ENCODE measurements at regions not wholly inside any gene's neighbourhood (a gene's known extent, or its start where the extent isn't known, plus 50 kb on each side); places are given as distances from the start of the nearest gene placed in this dataset.
A peak's percentile ranks its signal among the peaks of the same experiment; 100 is the strongest.

DNA sequence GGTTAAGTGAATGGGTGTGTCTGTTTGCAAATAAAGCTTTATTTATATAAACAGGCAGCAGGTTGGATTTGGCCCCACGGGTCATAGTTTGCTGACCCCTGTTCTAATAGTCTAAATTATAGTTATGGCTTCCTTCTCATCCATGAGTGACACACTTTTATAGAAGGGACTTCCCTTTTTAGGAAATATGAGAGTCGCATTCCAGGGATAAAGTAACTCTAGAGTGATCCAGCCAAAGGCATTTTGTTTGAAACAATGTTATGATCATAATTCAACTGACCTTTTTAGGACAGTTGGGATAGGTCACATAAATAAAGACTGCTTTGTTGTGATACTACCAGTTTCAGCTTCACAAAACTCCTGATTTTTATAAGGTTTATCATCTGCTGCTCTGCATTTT is 87.9 kb downstream of the ALX1 start:
- TF ChIP-seq, protein P1, sequence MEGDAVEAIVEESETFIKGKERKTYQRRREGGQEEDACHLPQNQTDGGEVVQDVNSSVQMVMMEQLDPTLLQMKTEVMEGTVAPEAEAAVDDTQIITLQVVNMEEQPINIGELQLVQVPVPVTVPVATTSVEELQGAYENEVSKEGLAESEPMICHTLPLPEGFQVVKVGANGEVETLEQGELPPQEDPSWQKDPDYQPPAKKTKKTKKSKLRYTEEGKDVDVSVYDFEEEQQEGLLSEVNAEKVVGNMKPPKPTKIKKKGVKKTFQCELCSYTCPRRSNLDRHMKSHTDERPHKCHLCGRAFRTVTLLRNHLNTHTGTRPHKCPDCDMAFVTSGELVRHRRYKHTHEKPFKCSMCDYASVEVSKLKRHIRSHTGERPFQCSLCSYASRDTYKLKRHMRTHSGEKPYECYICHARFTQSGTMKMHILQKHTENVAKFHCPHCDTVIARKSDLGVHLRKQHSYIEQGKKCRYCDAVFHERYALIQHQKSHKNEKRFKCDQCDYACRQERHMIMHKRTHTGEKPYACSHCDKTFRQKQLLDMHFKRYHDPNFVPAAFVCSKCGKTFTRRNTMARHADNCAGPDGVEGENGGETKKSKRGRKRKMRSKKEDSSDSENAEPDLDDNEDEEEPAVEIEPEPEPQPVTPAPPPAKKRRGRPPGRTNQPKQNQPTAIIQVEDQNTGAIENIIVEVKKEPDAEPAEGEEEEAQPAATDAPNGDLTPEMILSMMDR (IDR thresholded peaks at IDR 0.05; ENCODE audit: unreplicated experiment): no peak
- peaks cover 3% of the 10 kb centered on the region for H3K4me1 Mint-ChIP-seq (ENCODE audit: unreplicated experiment)
- no peaks in the 10 kb centered on the region for H3K27me3 Mint-ChIP-seq (ENCODE audit: unreplicated experiment)
- H3K9me3 Mint-ChIP-seq (ENCODE audit: unreplicated experiment): no peaks in the 10 kb centered on the region
- no peak overlapping the region for H3K4me3 Mint-ChIP-seq (ENCODE audit: unreplicated experiment)
- no peak for DNase-seq (ENCODE audit: low spot score)
- no peak overlapping the region for H3K27ac Mint-ChIP-seq (ENCODE audit: unreplicated experiment)
- no peaks in the 10 kb centered on the region for H3K36me3 Mint-ChIP-seq (ENCODE audit: low read depth, unreplicated experiment)

DNA sequence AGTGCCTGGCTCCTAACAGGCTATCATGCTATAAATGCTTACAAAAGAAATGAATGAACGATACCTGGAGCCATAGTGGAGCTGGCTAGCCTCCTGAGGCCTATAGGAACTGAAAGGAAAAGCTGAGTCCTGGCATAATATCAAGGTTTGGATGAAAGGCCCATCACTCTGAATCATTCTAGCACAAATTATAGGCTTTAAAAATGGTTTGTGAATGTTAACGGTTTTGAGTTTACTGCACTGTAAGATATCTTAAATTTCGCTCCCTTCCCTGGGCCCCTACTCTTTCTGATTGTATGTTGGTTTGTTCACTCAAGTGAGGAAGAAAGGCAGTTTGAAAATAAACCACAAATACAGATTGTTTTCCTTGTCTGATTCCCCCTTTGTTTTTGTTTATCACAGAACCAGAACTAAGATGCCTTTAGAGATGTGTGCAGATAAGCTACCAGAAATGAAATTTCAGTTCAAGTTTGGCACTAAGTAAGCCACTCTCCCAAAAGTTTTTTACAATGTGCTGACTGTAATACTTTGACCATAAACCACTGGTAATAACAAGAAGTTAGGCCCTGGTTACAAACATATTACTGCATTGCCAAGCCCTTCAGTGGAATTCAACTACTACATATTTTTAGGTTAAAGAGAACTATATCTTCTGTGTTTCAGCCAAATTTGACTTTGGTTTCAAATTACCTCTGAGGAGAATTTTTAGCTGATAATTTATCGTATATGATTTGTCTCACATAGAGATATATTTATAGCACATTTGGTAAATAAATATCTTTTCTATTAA is 89.5 kb downstream of the ALX1 start:
- no peaks in the 10 kb centered on the region for H3K9me3 Mint-ChIP-seq (ENCODE audit: unreplicated experiment)
- DNase-seq (ENCODE audit: low spot score): no peak
- H3K4me3 Mint-ChIP-seq (ENCODE audit: unreplicated experiment): no peak overlapping the region
- H3K27me3 Mint-ChIP-seq (ENCODE audit: unreplicated experiment): no peaks in the 10 kb centered on the region
- peak overlapping the region; percentile 3 for H3K27ac Mint-ChIP-seq (ENCODE audit: unreplicated experiment)
- TF ChIP-seq, protein P1 (IDR thresholded peaks at IDR 0.05; ENCODE audit: unreplicated experiment): no peak
- H3K36me3 Mint-ChIP-seq (ENCODE audit: low read depth, unreplicated experiment): no peaks in the 10 kb centered on the region
- peaks cover 3% of the 10 kb centered on the region for H3K4me1 Mint-ChIP-seq (ENCODE audit: unreplicated experiment)

DNA sequence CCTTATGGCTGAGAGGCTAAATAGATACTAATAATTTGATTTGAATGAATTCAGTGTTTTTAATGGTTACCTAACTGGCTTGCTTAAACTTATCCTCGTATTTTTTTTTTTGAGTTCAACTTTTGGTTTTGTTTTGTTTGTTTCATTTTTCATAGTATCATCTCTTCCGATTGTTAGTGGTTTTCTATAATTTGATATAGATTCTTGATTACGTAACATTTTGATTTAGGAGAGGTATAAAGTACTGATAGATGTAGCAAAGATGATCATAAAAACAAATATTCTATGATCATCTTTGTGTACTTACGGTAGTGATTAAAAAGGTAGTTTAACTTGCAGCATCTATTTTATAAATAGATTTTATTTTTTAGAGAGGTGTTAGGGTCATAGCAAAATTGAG is 93.0 kb downstream of the ALX1 start:
- H3K4me3 Mint-ChIP-seq (ENCODE audit: unreplicated experiment): no peak overlapping the region
- H3K4me1 Mint-ChIP-seq (ENCODE audit: unreplicated experiment): peaks cover 3% of the 10 kb centered on the region
- no peaks in the 10 kb centered on the region for H3K27me3 Mint-ChIP-seq (ENCODE audit: unreplicated experiment)
- H3K36me3 Mint-ChIP-seq (ENCODE audit: low read depth, unreplicated experiment): no peaks in the 10 kb centered on the region
- TF ChIP-seq, protein P1 (IDR thresholded peaks at IDR 0.05; ENCODE audit: unreplicated experiment): no peak
- H3K27ac Mint-ChIP-seq (ENCODE audit: unreplicated experiment): no peak overlapping the region
- DNase-seq (ENCODE audit: low spot score): no peak
- no peaks in the 10 kb centered on the region for H3K9me3 Mint-ChIP-seq (ENCODE audit: unreplicated experiment)

DNA sequence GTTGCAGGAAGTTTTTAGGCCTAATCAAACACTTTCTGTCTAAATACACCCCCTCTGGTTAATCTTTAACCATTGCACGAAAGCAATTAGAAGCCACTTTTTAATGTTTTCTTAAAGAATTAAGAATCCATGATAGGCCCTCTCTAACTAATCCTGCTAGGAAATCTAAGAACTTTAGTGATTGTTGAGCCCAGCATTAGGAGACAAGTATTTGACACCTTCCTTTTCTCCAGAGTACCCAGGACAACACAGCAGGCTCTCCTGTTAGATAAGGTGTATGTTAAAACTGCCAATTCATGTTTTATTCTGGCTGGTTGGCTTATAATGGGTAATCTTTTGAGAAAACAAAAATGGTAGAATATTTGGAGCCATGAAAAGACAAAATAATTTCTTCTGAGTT is 95.0 kb downstream of the ALX1 start:
- TF ChIP-seq, protein P1 (IDR thresholded peaks at IDR 0.05; ENCODE audit: unreplicated experiment): no peak
- H3K27me3 Mint-ChIP-seq (ENCODE audit: unreplicated experiment): no peaks in the 10 kb centered on the region
- H3K4me1 Mint-ChIP-seq (ENCODE audit: unreplicated experiment): peaks cover 3% of the 10 kb centered on the region
- DNase-seq (ENCODE audit: low spot score): no peak
- no peaks in the 10 kb centered on the region for H3K9me3 Mint-ChIP-seq (ENCODE audit: unreplicated experiment)
- H3K4me3 Mint-ChIP-seq (ENCODE audit: unreplicated experiment): no peak overlapping the region
- no peaks in the 10 kb centered on the region for H3K36me3 Mint-ChIP-seq (ENCODE audit: low read depth, unreplicated experiment)
- H3K27ac Mint-ChIP-seq (ENCODE audit: unreplicated experiment): no peak overlapping the region

DNA sequence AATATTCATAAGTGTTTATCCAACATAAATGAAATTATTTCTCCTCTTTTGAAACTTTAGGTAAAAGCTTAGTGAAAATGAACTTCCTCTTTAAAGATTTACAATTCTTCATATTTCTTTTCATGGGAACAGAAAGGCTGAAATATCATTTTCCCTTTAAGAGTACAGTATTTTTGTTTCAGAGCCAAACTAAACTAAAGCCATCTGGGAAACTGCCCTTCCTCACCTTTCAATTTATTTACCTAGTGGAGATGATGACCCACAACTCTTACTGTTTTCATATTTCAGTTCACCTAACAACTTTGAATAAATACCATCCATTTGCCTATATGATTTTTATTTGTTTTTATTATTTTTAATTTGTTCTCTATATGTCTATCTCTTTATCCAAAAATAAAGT is 105.4 kb downstream of the ALX1 start:
- Mint-ChIP-seq H3K4me1 (ENCODE audit: unreplicated experiment) (no peaks in the 10 kb centered on the region), H3K4me3 (ENCODE audit: unreplicated experiment) (no peak overlapping the region), H3K9me3 (ENCODE audit: unreplicated experiment) (no peaks in the 10 kb centered on the region), H3K27me3 (ENCODE audit: unreplicated experiment) (no peaks in the 10 kb centered on the region), H3K27ac (ENCODE audit: unreplicated experiment) (no peak overlapping the region), H3K36me3 (ENCODE audit: low read depth, unreplicated experiment) (no peaks in the 10 kb centered on the region)
- DNase-seq (ENCODE audit: low spot score): no peak
- TF ChIP-seq, protein P1 (IDR thresholded peaks at IDR 0.05; ENCODE audit: unreplicated experiment): no peak
